HCT116 (cell line): ENCODE measurements at regions not wholly inside any gene's neighbourhood (a gene's known extent, or its start where the extent isn't known, plus 50 kb on each side); places are given as distances from the start of the nearest gene placed in this dataset.

ENCODE experiments used
- ATF3 ChIP-seq: IDR thresholded peaks from 2 replicates; pipeline ENCODE4 v1.6.1; 2012
- CTCF ChIP-seq, 3 experiments: fragments of 200-600 bp in 1 of 3; sonication (generic) in 1 of 3; IDR thresholded peaks in 2 of 3; conservative IDR thresholded peaks in 1 of 3; 2 replicates each; pipeline ENCODE4 v1.5.1; 2012 to 2017; ENCODE audit warnings: low read depth in 2 of 3, low read length in 2 of 3, antibody characterized with exemption in 1 of 3, borderline replicate concordance in 1 of 3, control low read depth in 1 of 3, mild to moderate bottlenecking in 1 of 3, mixed read lengths in 1 of 3, mixed run types in 1 of 3, moderate library complexity in 1 of 3; ENCODE audit not compliant: insufficient read depth in 1 of 3
- EGR1 ChIP-seq: IDR thresholded peaks from 2 replicates; pipeline ENCODE4 v1.6.1; 2012; ENCODE audit warnings: low read depth
- EZH2 ChIP-seq: fragments of 200-600 bp; sonication (generic); IDR thresholded peaks from 2 replicates; pipeline ENCODE4 v1.6.1; 2017; ENCODE audit warnings: antibody characterized with exemption, mixed run types
- EZH2phosphoT487 ChIP-seq: fragments of 200-600 bp; IDR thresholded peaks from 2 replicates; pipeline ENCODE4 v1.6.1; 2018; ENCODE audit warnings: antibody characterized with exemption, borderline replicate concordance
- FOSL1 ChIP-seq: IDR thresholded peaks from 2 replicates; pipeline ENCODE4 v1.6.1; 2012; ENCODE audit warnings: low read depth
- JUND ChIP-seq: IDR thresholded peaks from 2 replicates; pipeline ENCODE4 v1.6.1; 2012
- POLR2A ChIP-seq: IDR thresholded peaks from 2 replicates; pipeline ENCODE4 v1.7.0; 2011; ENCODE audit warnings: borderline replicate concordance; ENCODE audit not compliant: insufficient read depth, insufficient read length; ENCODE audit errors: extremely low read depth
- POLR2AphosphoS5 ChIP-seq: IDR thresholded peaks from 2 replicates; pipeline ENCODE4 v1.6.1; 2011; ENCODE audit warnings: mild to moderate bottlenecking, low read depth, low read length, moderate library complexity
- RAD21 ChIP-seq: IDR thresholded peaks from 2 replicates; pipeline ENCODE4 v1.6.1; 2012; ENCODE audit warnings: low read depth, mild to moderate bottlenecking
- SIN3A ChIP-seq: IDR thresholded peaks from 2 replicates; pipeline ENCODE4 v1.6.1; 2012; ENCODE audit warnings: low read depth
- ZBTB33 ChIP-seq: IDR thresholded peaks from 2 replicates; pipeline ENCODE4 v1.6.1; 2011; ENCODE audit warnings: mild to moderate bottlenecking, low read length, moderate library complexity; ENCODE audit not compliant: insufficient replicate concordance; ENCODE audit errors: extremely low read depth
- ZNF274 ChIP-seq: fragments of 200-500 bp; sonication (Bioruptor generic); IDR thresholded peaks from 2 replicates; pipeline ENCODE4 v1.6.1; 2014; ENCODE audit warnings: mild to moderate bottlenecking, low read depth, low read length, inconsistent platforms
- TF ChIP-seq, protein P1 (sequence below): IDR thresholded peaks from 2 replicates; pipeline ENCODE4 v1.6.1; 2012; ENCODE audit warnings: low read depth

- TF ChIP-seq JUND (no peak), EGR1 (no peak), POLR2A (no peak), CTCF (IDR thresholded peaks at IDR 0.05 in 2 of 3, conservative IDR thresholded peaks at IDR 0.05 in 1 of 3; ENCODE audit: borderline replicate concordance in 1 of 3, insufficient read depth in 1 of 3, low read depth in 2 of 3, low read length in 2 of 3) (no peak), EZH2 (no peak), ZNF274 (no peak), EZH2phosphoT487 (no peak), POLR2AphosphoS5 (no peak), SIN3A (no peak), FOSL1 (no peak), ATF3 (no peak), RAD21 (no peak), ZBTB33 (no peak)
- TF ChIP-seq, protein P1, sequence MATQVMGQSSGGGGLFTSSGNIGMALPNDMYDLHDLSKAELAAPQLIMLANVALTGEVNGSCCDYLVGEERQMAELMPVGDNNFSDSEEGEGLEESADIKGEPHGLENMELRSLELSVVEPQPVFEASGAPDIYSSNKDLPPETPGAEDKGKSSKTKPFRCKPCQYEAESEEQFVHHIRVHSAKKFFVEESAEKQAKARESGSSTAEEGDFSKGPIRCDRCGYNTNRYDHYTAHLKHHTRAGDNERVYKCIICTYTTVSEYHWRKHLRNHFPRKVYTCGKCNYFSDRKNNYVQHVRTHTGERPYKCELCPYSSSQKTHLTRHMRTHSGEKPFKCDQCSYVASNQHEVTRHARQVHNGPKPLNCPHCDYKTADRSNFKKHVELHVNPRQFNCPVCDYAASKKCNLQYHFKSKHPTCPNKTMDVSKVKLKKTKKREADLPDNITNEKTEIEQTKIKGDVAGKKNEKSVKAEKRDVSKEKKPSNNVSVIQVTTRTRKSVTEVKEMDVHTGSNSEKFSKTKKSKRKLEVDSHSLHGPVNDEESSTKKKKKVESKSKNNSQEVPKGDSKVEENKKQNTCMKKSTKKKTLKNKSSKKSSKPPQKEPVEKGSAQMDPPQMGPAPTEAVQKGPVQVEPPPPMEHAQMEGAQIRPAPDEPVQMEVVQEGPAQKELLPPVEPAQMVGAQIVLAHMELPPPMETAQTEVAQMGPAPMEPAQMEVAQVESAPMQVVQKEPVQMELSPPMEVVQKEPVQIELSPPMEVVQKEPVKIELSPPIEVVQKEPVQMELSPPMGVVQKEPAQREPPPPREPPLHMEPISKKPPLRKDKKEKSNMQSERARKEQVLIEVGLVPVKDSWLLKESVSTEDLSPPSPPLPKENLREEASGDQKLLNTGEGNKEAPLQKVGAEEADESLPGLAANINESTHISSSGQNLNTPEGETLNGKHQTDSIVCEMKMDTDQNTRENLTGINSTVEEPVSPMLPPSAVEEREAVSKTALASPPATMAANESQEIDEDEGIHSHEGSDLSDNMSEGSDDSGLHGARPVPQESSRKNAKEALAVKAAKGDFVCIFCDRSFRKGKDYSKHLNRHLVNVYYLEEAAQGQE = no peak
These were observed 651.8 kb downstream of the LMO4 start for GRCh38 chr1:87980494-87980893.
